Ishikawa (cell line): ENCODE measurements at regions not wholly inside any gene's neighbourhood (a gene's known extent, or its start where the extent isn't known, plus 50 kb on each side); places are given as distances from the start of the nearest gene placed in this dataset.

Source experiments
- CEBPB ChIP-seq: IDR thresholded peaks from 2 replicates; pipeline ENCODE4 v1.6.1; 2012
- CREB1 ChIP-seq: IDR thresholded peaks from 2 replicates; pipeline ENCODE4 v1.6.1; 2012; ENCODE audit warnings: low read depth
- EGR1 ChIP-seq: IDR thresholded peaks from 2 replicates; pipeline ENCODE4 v1.6.1; 2012
- EP300 ChIP-seq: IDR thresholded peaks from 2 replicates; pipeline ENCODE4 v1.6.1; 2012; ENCODE audit warnings: borderline replicate concordance
- FOXM1 ChIP-seq: IDR thresholded peaks from 2 replicates; pipeline ENCODE4 v1.6.1; 2012; ENCODE audit warnings: low read depth, borderline replicate concordance
- NFIC ChIP-seq: IDR thresholded peaks from 2 replicates; pipeline ENCODE4 v1.6.1; 2012
- RAD21 ChIP-seq: IDR thresholded peaks from 2 replicates; pipeline ENCODE4 v1.6.1; 2012; ENCODE audit warnings: low read depth
- TAF1 ChIP-seq: IDR thresholded peaks from 2 replicates; pipeline ENCODE4 v1.6.1; 2012; ENCODE audit warnings: low read depth, mild to moderate bottlenecking
- TCF12 ChIP-seq: IDR thresholded peaks from 2 replicates; pipeline ENCODE4 v1.6.1; 2012; ENCODE audit warnings: low read depth
- TEAD4 ChIP-seq: IDR thresholded peaks from 2 replicates; pipeline ENCODE4 v1.6.1; 2012
- USF1 ChIP-seq: IDR thresholded peaks from 2 replicates; pipeline ENCODE4 v1.6.1; 2012
- YY1 ChIP-seq: IDR thresholded peaks from 2 replicates; pipeline ENCODE4 v1.6.1; 2012; ENCODE audit warnings: low read depth
- ZBTB7A ChIP-seq: IDR thresholded peaks from 2 replicates; pipeline ENCODE4 v1.6.1; 2012; ENCODE audit warnings: low read depth
- TF ChIP-seq, protein P1 (sequence below): IDR thresholded peaks from 2 replicates; pipeline ENCODE4 v1.6.1; 2012
- TF ChIP-seq, protein P2 (sequence below): IDR thresholded peaks from 2 replicates; pipeline ENCODE4 v1.6.1; 2012; ENCODE audit warnings: low read depth, mild to moderate bottlenecking

GRCh38 chr13:77415253-77416071, 88.6 kb upstream of the MYCBP2 start:
- TF ChIP-seq TAF1 (no peak), CREB1 (no peak), EGR1 (no peak), YY1 (no peak)

DNA sequence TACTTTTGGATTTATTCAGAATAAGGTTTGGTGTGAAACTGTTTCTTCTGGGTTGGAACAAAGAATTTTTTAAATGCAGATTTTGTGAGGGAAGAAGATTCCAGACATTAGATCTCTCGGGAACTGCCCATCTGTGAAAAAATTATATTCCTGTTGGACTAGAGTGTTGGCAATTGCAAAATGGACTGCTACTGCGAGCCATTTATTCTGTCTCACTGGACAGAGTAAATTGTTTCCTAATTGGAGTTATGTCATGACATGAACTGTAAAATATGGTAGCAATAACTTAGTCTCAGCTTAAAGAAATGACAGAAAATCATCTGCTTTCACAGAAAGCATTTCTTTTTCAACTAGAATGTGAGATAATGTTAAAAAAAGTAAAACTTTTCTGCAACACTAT, 86.0 kb upstream of the MYCBP2 start:
- TF ChIP-seq, protein P1, sequence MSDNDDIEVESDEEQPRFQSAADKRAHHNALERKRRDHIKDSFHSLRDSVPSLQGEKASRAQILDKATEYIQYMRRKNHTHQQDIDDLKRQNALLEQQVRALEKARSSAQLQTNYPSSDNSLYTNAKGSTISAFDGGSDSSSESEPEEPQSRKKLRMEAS: no peak
- TF ChIP-seq NFIC (no peak), YY1 (no peak), CREB1 (no peak), RAD21 (no peak)

DNA sequence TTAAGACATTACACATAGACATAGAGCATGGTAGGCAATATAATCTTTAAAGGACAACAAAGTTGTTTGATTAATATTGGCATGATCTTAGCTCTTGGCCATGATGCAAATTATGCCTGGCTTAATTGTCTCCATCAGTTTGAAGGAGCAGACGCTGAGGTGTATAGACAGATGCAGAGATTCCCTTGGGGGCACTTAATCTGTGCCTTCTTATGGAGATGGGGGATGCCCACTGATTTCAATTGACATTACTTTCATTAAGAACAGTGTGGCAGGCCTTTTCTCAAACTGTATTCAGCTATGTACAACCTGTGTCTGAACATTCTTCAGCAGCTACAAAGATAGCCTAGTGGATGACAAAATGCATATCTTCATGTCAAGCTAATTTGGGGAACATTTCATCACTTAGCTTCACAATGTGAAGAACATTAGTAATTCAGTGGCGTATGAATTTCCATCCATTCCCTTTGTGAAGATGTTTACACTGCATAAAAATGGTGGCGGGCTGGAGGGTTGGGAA, 85.3 kb upstream of the MYCBP2 start:
- no peak for TF ChIP-seq EGR1
- no peak for TF ChIP-seq CREB1
- TF ChIP-seq NFIC: no peak
- TF ChIP-seq TCF12: no peak
- no peak for TF ChIP-seq RAD21
- TF ChIP-seq FOXM1: no peak

- TF ChIP-seq CEBPB: no peak
- no peak for TF ChIP-seq RAD21
- TF ChIP-seq ZBTB7A: no peak
- no peak for TF ChIP-seq EGR1
- TF ChIP-seq, protein P2, sequence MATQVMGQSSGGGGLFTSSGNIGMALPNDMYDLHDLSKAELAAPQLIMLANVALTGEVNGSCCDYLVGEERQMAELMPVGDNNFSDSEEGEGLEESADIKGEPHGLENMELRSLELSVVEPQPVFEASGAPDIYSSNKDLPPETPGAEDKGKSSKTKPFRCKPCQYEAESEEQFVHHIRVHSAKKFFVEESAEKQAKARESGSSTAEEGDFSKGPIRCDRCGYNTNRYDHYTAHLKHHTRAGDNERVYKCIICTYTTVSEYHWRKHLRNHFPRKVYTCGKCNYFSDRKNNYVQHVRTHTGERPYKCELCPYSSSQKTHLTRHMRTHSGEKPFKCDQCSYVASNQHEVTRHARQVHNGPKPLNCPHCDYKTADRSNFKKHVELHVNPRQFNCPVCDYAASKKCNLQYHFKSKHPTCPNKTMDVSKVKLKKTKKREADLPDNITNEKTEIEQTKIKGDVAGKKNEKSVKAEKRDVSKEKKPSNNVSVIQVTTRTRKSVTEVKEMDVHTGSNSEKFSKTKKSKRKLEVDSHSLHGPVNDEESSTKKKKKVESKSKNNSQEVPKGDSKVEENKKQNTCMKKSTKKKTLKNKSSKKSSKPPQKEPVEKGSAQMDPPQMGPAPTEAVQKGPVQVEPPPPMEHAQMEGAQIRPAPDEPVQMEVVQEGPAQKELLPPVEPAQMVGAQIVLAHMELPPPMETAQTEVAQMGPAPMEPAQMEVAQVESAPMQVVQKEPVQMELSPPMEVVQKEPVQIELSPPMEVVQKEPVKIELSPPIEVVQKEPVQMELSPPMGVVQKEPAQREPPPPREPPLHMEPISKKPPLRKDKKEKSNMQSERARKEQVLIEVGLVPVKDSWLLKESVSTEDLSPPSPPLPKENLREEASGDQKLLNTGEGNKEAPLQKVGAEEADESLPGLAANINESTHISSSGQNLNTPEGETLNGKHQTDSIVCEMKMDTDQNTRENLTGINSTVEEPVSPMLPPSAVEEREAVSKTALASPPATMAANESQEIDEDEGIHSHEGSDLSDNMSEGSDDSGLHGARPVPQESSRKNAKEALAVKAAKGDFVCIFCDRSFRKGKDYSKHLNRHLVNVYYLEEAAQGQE: no peak
- TF ChIP-seq EP300: no peak
- no peak for TF ChIP-seq USF1
- TF ChIP-seq, protein P1: no peak
- no peak for TF ChIP-seq TEAD4
- no peak for TF ChIP-seq YY1
- no peak for TF ChIP-seq NFIC
- TF ChIP-seq TAF1: no peak
- no peak for TF ChIP-seq FOXM1
These were observed 82.5 kb upstream of the MYCBP2 start for GRCh38 chr13:77409412-77409811.

DNA sequence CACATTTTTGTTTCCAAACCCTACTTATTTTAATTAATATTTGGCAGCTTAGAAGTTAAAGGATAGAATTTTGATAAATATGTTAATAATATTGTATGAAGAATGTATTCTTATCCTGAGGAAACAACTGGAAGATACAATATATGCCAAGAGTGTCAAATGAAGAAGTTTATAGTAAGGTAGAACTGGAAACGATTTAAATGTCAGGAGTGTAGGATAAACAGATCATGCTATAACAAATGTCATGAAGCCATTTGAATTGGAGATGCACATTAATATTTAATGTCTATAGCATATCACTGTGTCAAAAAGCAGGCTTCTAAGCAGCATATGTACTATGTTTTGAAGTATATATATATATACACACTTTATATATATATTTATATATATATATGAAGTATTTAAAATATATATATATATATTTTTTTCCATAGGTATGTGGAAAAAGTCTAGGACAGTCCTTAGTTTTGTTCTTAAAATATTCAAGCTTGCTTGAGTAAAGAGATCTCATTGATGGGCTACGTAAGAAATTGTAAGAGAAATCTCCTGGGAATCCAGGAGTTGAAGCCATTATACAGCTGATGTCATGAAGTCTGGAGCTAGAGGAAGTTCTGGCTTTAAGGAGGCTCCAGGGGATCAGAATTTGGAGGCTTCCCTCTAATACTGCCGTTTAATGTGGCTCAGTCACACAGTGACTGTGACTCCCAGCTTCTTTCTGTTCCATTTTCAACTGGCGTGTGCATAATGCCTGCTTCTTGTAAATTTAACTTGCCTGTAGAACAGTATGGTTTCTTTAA, 79.9 kb upstream of the MYCBP2 start:
- no peak for TF ChIP-seq USF1
- TF ChIP-seq EGR1: no peak
- TF ChIP-seq CEBPB: no peak
- TF ChIP-seq FOXM1: no peak
- no peak for TF ChIP-seq NFIC
- TF ChIP-seq TEAD4: no peak
- TF ChIP-seq YY1: no peak
- TF ChIP-seq, protein P2: no peak
- TF ChIP-seq RAD21: no peak
- no peak for TF ChIP-seq CREB1

GRCh38 chr13:77398825-77399620, 72.1 kb upstream of the MYCBP2 start:
- TF ChIP-seq, protein P2: no peak
- TF ChIP-seq TAF1: no peak
- TF ChIP-seq NFIC: no peak
- no peak for TF ChIP-seq EGR1
- TF ChIP-seq ZBTB7A: no peak
